Astrocyte of the spinal cord (primary cell): ENCODE measurements at regions not wholly inside any gene's neighbourhood (a gene's known extent, or its start where the extent isn't known, plus 50 kb on each side); places are given as distances from the start of the nearest gene placed in this dataset.

Experiments used
- DNase-seq: peaks from one replicate; pipeline ENCODE4 v3.0.0; 2011; ENCODE audit warnings: low read depth, low spot score
- H3K4me3 ChIP-seq: 2 replicates; pipeline ENCODE4 v1.5.1; 2011; ENCODE audit warnings: low read depth, mild to moderate bottlenecking, low read length, moderate library complexity
- CTCF ChIP-seq: IDR thresholded peaks from 2 replicates; pipeline ENCODE4 v1.5.1; 2012; ENCODE audit warnings: low read depth, mild to moderate bottlenecking, low read length, inconsistent platforms
- in situ Hi-C: cut with HindIII; loops from 2 replicates; pipeline ENCODE4 v1.10.0; 2017; ENCODE audit warnings: low sequenced_read_pairs

- in situ Hi-C loops = loop anchor here (10.0 kb wide), 1 partner anchor 411 kb away; no protein-coding TSS in a partner anchor
- no peak for DNase-seq
- no peak for TF ChIP-seq CTCF
- H3K4me3 ChIP-seq = no peak overlapping the region
Observed at GRCh38 chr10:4655879-4656278, 170.1 kb upstream of the AKR1E2 start.

GRCh38 chr10:4655406-4655805, 170.6 kb upstream of the AKR1E2 start:
- H3K4me3 ChIP-seq = no peak overlapping the region
- TF ChIP-seq CTCF = no peak
- DNase-seq = no peak
- in situ Hi-C loops = loop anchor here (10.0 kb wide), 1 partner anchor 411 kb away; no protein-coding TSS in a partner anchor

- DNase-seq = no peak
- in situ Hi-C loops = loop anchor here (10.0 kb wide), 1 partner anchor 410 kb away; no protein-coding TSS in a partner anchor
- no peak for TF ChIP-seq CTCF
- H3K4me3 ChIP-seq = no peak overlapping the region
Observed at GRCh38 chr10:4654496-4654895, 171.5 kb upstream of the AKR1E2 start.

- TF ChIP-seq CTCF = no peak
- in situ Hi-C loops = loop anchor here (10.0 kb wide), 1 partner anchor 408 kb away; no protein-coding TSS in a partner anchor
- no peak overlapping the region for H3K4me3 ChIP-seq
- no peak for DNase-seq
Observed at GRCh38 chr10:4653160-4653559, 172.8 kb upstream of the AKR1E2 start.

GRCh38 chr10:4652111-4653010, 173.6 kb upstream of the AKR1E2 start:
- no peak overlapping the region for H3K4me3 ChIP-seq
- in situ Hi-C loops = loop anchor here (10.0 kb wide), 1 partner anchor 408 kb away; no protein-coding TSS in a partner anchor
- DNase-seq = no peak
- no peak for TF ChIP-seq CTCF

- H3K4me3 ChIP-seq = no peak overlapping the region
- in situ Hi-C loops = loop anchor here (10.0 kb wide), 1 partner anchor 407 kb away; no protein-coding TSS in a partner anchor
- no peak for DNase-seq
- TF ChIP-seq CTCF = no peak
Observed at GRCh38 chr10:4651404-4652037, 174.5 kb upstream of the AKR1E2 start.
